A549 (cell line): ENCODE measurements at regions not wholly inside any gene's neighbourhood (a gene's known extent, or its start where the extent isn't known, plus 50 kb on each side); places are given as distances from the start of the nearest gene placed in this dataset.

Experiments
- ATAC-seq, 2 experiments: fragments of 200-7000 bp in 1 of 2; fragments of >200 bp in 1 of 2; cut with Nextera tagmentation in 1 of 2; cut with Tn5 transposase in 1 of 2; 3 replicates each; pipeline versions ENCODE4 v1.8.0 to v1.9.1; 2018 to 2020; ENCODE audit warnings: mild to moderate bottlenecking in 1 of 2, moderate library complexity in 1 of 2
- CTCF ChIA-PET: fragments of 300-600 bp; sonication (Branson Sonifier 250); formaldehyde crosslinking; extraction: SDS; loops from one replicate; lab custom pipeline; 2021; ENCODE audit warnings: antibody characterized with exemption, inconsistent platforms; lab: Yijun Ruan, JAX
- POLR2A ChIA-PET: fragments of 350-600 bp; formaldehyde crosslinking; extraction: SDS; loops from one replicate; lab custom pipeline; 2021; ENCODE audit warnings: antibody characterized with exemption, inconsistent platforms; lab: Yijun Ruan, JAX
- DNase-seq, 2 experiments: peaks; one replicate each; pipeline versions ENCODE4 v3.0.0 to v3.0.0-alpha.2; 2011 to 2016; ENCODE audit warnings: low read depth in 1 of 2, low spot score in 1 of 2
- FAIRE-seq: peaks from 2 replicates; lab custom pipeline; 2011; peaks lifted over from hg19 to GRCh38; lab: Jason Lieb, UNC
- H3K27ac ChIP-seq, 2 experiments: fragments of >200 bp; sonication (Bioruptor Twin); formaldehyde crosslinking; 3 replicates each; pipeline ENCODE4 v1.5.1; 2016 to 2017
- H3K4me1 ChIP-seq: fragments of >200 bp; sonication (Bioruptor Twin); formaldehyde crosslinking; 3 replicates; pipeline ENCODE4 v1.6.1; 2016
- H3K4me2 ChIP-seq: fragments of >200 bp; sonication (Bioruptor Twin); formaldehyde crosslinking; 3 replicates; pipeline ENCODE4 v1.6.1; 2016
- H3K4me3 ChIP-seq: fragments of >200 bp; sonication (Bioruptor Twin); formaldehyde crosslinking; 3 replicates; pipeline ENCODE4 v1.5.1; 2016
- H3K9me3 ChIP-seq: fragments of >200 bp; sonication (Bioruptor Twin); formaldehyde crosslinking; 3 replicates; pipeline ENCODE4 v1.6.1; 2016
- CBX2 ChIP-seq: fragments of 200-600 bp; sonication (generic); IDR thresholded peaks from 2 replicates; pipeline ENCODE4 v1.6.1; 2016; ENCODE audit warnings: low read depth, mild to moderate bottlenecking, borderline replicate concordance
- CBX8 ChIP-seq: fragments of 200-600 bp; sonication (generic); IDR thresholded peaks from 2 replicates; pipeline ENCODE4 v1.6.1; 2016
- CEBPB ChIP-seq, 2 experiments: fragments of >200 bp in 1 of 2; sonication (Bioruptor Twin) in 1 of 2; formaldehyde crosslinking in 1 of 2; IDR thresholded peaks; 2 replicates each; pipeline ENCODE4 v1.6.1; 2012 to 2016
- CHD4 ChIP-seq: fragments of 200-600 bp; sonication (generic); IDR thresholded peaks from 2 replicates; pipeline ENCODE4 v1.6.1; 2016; ENCODE audit warnings: antibody characterized with exemption, mild to moderate bottlenecking, borderline replicate concordance
- EP300 ChIP-seq, 2 experiments: fragments of >200 bp; sonication (Bioruptor Twin); formaldehyde crosslinking; IDR thresholded peaks; 2 replicates in 1 of 2; 3 replicates in 1 of 2; pipeline ENCODE4 v1.6.1; 2016 to 2017
- ESRRA ChIP-seq: fragments of 150-350 bp; IDR thresholded peaks from 2 replicates; pipeline ENCODE4 v1.6.1; 2014; ENCODE audit warnings: mild to moderate bottlenecking, low read length, borderline replicate concordance
- FOSB ChIP-seq: fragments of 250-450 bp; sonication (Bioruptor Pico); IDR thresholded peaks from 2 replicates; pipeline ENCODE4 v1.5.0; 2020; ENCODE audit warnings: mild to moderate bottlenecking, moderate library complexity
- HDAC2 ChIP-seq: fragments of 200-600 bp; sonication (generic); IDR thresholded peaks from 2 replicates; pipeline ENCODE4 v1.6.1; 2016
- HES2 ChIP-seq: fragments of >200 bp; sonication (Bioruptor Twin); formaldehyde crosslinking; IDR thresholded peaks from 2 replicates; pipeline ENCODE4 v1.6.1; 2016
- HOXB5 ChIP-seq: fragments of 250-450 bp; sonication (Bioruptor Pico); IDR thresholded peaks from 2 replicates; pipeline ENCODE4 v1.5.0; 2020; ENCODE audit warnings: mild to moderate bottlenecking, moderate library complexity
- JUN ChIP-seq, 2 experiments: fragments of >200 bp; sonication (Bioruptor Twin); formaldehyde crosslinking; IDR thresholded peaks; 2 replicates in 1 of 2; 3 replicates in 1 of 2; pipeline ENCODE4 v1.6.1; 2016 to 2017
- JUNB ChIP-seq: fragments of >200 bp; sonication (Bioruptor Twin); formaldehyde crosslinking; IDR thresholded peaks from 2 replicates; pipeline ENCODE4 v1.6.1; 2016
- MYC ChIP-seq: IDR thresholded peaks from 2 replicates; pipeline ENCODE4 v1.6.1; 2012; ENCODE audit warnings: mild to moderate bottlenecking, inconsistent platforms, low read length, improper control_type of control experiment, borderline replicate concordance
- NR3C1 ChIP-seq: fragments of >200 bp; sonication (Bioruptor Twin); formaldehyde crosslinking; IDR thresholded peaks from 3 replicates; pipeline ENCODE4 v1.6.1; 2017
- POLR2A ChIP-seq: IDR thresholded peaks from 2 replicates; pipeline ENCODE4 v1.6.1; 2012; ENCODE audit warnings: mild to moderate bottlenecking, low read length
- POLR2AphosphoS2 ChIP-seq: conservative IDR thresholded peaks from 2 replicates; pipeline ENCODE4 v1.6.1; 2012; ENCODE audit warnings: low read length, improper control_type of control experiment, inconsistent platforms
- RCOR1 ChIP-seq: fragments of 150-350 bp; IDR thresholded peaks from 2 replicates; pipeline ENCODE4 v1.6.1; 2014; ENCODE audit warnings: antibody characterized with exemption, low read length, low read depth
- RFX5 ChIP-seq: fragments of 450-650 bp; IDR thresholded peaks from 2 replicates; pipeline ENCODE4 v1.7.1; 2014; ENCODE audit warnings: antibody characterized with exemption, mild to moderate bottlenecking, moderate library complexity
- USF2 ChIP-seq: fragments of 450-650 bp; IDR thresholded peaks from 2 replicates; pipeline ENCODE4 v1.6.1; 2014; ENCODE audit warnings: antibody characterized with exemption
- ZNF302 ChIP-seq: fragments of 250-450 bp; sonication (Bioruptor Pico); IDR thresholded peaks from 2 replicates; pipeline ENCODE4 v1.9.0; 2021; ENCODE audit warnings: inconsistent platforms, mild to moderate bottlenecking, moderate library complexity
- ZSCAN20 ChIP-seq: fragments of 250-450 bp; sonication (Bioruptor Pico); IDR thresholded peaks from 2 replicates; pipeline ENCODE4 v1.8.0; 2022; ENCODE audit warnings: mild to moderate bottlenecking, moderate library complexity
- WGBS: methylation state at CpG from one replicate; pipeline ENCODE4 v1.1.6; 2017; ENCODE audit errors: missing lambda C conversion rate; 5-methylcytosine and 5-hydroxymethylcytosine counted together
- TF ChIP-seq, protein P1 (sequence below): fragments of 250-450 bp; sonication (Bioruptor Pico); IDR thresholded peaks from 2 replicates; pipeline ENCODE4 v1.5.0; 2020; ENCODE audit warnings: low read depth, mild to moderate bottlenecking, moderate library complexity
- TF ChIP-seq, protein P2 (sequence below): fragments of >200 bp; sonication (Bioruptor Twin); formaldehyde crosslinking; IDR thresholded peaks from 3 replicates; pipeline ENCODE4 v1.6.1; 2016
- TF ChIP-seq, protein P3 (sequence below): fragments of 250-450 bp; sonication (Bioruptor Pico); IDR thresholded peaks from 2 replicates; pipeline ENCODE4 v1.5.0; 2021; ENCODE audit warnings: mild to moderate bottlenecking, moderate library complexity, borderline replicate concordance

DNA sequence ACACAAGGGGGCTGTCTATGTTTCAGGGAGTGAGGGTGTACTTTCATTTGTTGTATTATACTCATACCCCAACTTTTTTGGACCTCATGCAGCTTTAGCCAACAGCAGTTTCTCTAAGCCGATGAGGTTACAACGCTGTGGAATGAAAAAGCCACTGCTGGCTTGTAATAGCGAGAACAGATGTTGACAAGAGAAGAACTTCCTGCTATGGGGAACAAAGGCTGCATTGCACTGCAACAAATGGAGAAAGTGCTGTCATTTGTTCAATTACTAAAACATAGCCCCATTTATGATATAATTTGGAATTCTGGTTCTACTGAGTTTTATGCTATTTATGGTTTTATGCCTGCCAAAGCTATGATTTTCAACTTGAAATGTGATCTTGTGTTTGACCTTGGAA lies 104.2 kb upstream of the TMEM72 start:
- POLR2A ChIA-PET, result no interaction called here
- 23% methylated on average over 3 of the region's 3 CpGs for WGBS
- ATAC-seq (no peak), DNase-seq (no peak), FAIRE-seq (no peak)
- CTCF ChIA-PET, result no interaction called here
- Histone ChIP-seq H3K4me1 (no peaks in the 10 kb centered on the region), H3K4me3 (no peak overlapping the region), H3K27ac (no peak overlapping the region), H3K9me3 (no peaks in the 10 kb centered on the region), H3K4me2 (no peak overlapping the region)
- TF ChIP-seq, protein P1, sequence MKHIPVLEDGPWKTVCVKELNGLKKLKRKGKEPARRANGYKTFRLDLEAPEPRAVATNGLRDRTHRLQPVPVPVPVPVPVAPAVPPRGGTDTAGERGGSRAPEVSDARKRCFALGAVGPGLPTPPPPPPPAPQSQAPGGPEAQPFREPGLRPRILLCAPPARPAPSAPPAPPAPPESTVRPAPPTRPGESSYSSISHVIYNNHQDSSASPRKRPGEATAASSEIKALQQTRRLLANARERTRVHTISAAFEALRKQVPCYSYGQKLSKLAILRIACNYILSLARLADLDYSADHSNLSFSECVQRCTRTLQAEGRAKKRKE (CRISPR knock-in tag), result no peak
- TF ChIP-seq FOSB (no peak), MYC (no peak), USF2 (no peak), ZSCAN20 (CRISPR knock-in tag) (no peak)
- TF ChIP-seq, protein P2, sequence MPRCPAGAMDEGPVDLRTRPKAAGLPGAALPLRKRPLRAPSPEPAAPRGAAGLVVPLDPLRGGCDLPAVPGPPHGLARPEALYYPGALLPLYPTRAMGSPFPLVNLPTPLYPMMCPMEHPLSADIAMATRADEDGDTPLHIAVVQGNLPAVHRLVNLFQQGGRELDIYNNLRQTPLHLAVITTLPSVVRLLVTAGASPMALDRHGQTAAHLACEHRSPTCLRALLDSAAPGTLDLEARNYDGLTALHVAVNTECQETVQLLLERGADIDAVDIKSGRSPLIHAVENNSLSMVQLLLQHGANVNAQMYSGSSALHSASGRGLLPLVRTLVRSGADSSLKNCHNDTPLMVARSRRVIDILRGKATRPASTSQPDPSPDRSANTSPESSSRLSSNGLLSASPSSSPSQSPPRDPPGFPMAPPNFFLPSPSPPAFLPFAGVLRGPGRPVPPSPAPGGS, result no peak

GRCh38 chr10:44807451-44807850 lies 103.7 kb upstream of the TMEM72 start:
- POLR2A ChIA-PET, result no interaction called here
- H3K4me2 ChIP-seq, result no peak overlapping the region
- CTCF ChIA-PET, result no interaction called here
- TF ChIP-seq JUNB (no peak), CBX8 (no peak), POLR2A (no peak), CEBPB (IDR thresholded peaks at IDR 0.05) (no peak), POLR2AphosphoS2 (no peak), MYC (no peak), HDAC2 (no peak), HES2 (no peak), FOSB (no peak), JUN (IDR thresholded peaks at IDR 0.05) (no peak), NR3C1 (no peak), ZNF302 (no peak), CHD4 (no peak), RFX5 (no peak), ZSCAN20 (CRISPR knock-in tag) (no peak)
- TF ChIP-seq, protein P2, result no peak
- TF ChIP-seq, all 56 proteins: peak for 0
- Histone ChIP-seq H3K4me1 (no peaks in the 10 kb centered on the region), H3K9me3 (no peaks in the 10 kb centered on the region), H3K27ac (no peak overlapping the region), H3K4me3 (no peak overlapping the region)
- DNase-seq, result no peak
- no peak for FAIRE-seq
- no peak for ATAC-seq

GRCh38 chr10:44809647-44810046 lies 101.5 kb upstream of the TMEM72 start:
- no peak overlapping the region for H3K4me3 ChIP-seq
- no peaks in the 10 kb centered on the region for H3K4me1 ChIP-seq
- no peak overlapping the region for H3K4me2 ChIP-seq
- TF ChIP-seq, protein P3, sequence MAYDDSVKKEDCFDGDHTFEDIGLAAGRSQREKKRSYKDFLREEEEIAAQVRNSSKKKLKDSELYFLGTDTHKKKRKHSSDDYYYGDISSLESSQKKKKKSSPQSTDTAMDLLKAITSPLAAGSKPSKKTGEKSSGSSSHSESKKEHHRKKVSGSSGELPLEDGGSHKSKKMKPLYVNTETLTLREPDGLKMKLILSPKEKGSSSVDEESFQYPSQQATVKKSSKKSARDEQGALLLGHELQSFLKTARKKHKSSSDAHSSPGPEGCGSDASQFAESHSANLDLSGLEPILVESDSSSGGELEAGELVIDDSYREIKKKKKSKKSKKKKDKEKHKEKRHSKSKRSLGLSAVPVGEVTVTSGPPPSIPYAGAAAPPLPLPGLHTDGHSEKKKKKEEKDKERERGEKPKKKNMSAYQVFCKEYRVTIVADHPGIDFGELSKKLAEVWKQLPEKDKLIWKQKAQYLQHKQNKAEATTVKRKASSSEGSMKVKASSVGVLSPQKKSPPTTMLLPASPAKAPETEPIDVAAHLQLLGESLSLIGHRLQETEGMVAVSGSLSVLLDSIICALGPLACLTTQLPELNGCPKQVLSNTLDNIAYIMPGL (CRISPR knock-in tag), result no peak
- TF ChIP-seq, protein P2, result no peak
- no peak for TF ChIP-seq FOSB
- TF ChIP-seq EP300 (IDR thresholded peaks at IDR 0.05), result no peak
- no peak for TF ChIP-seq JUN (IDR thresholded peaks at IDR 0.05)
- TF ChIP-seq CBX8, result no peak
- no peak for TF ChIP-seq JUNB
- TF ChIP-seq ZNF302, result no peak
- TF ChIP-seq, protein P1 (CRISPR knock-in tag), result no peak
- TF ChIP-seq ESRRA, result no peak
- TF ChIP-seq HOXB5 (CRISPR knock-in tag), result no peak
- TF ChIP-seq CBX2, result no peak
- TF ChIP-seq NR3C1, result no peak
- TF ChIP-seq MYC, result no peak
- TF ChIP-seq RCOR1, result no peak
- POLR2A ChIA-PET, result no interaction called here
- no peak for ATAC-seq
- no peaks in the 10 kb centered on the region for H3K9me3 ChIP-seq
- no peak for FAIRE-seq
- CTCF ChIA-PET, result no interaction called here
- no peak overlapping the region for H3K27ac ChIP-seq
- no peak for DNase-seq
